HEK293T (cell line): ENCODE measurements at regions not wholly inside any gene's neighbourhood (a gene's known extent, or its start where the extent isn't known, plus 50 kb on each side); places are given as distances from the start of the nearest gene placed in this dataset.

ENCODE experiments used
- CTCF ChIA-PET: fragments of 350-600 bp; formaldehyde crosslinking; extraction: SDS; loops from one replicate; lab custom pipeline; 2021; ENCODE audit warnings: antibody characterized with exemption, inconsistent platforms; lab: Yijun Ruan, JAX
- POLR2A ChIA-PET: fragments of 350-600 bp; formaldehyde crosslinking; extraction: SDS; loops from one replicate; lab custom pipeline; 2020; ENCODE audit warnings: antibody characterized with exemption, inconsistent platforms; lab: Yijun Ruan, JAX
- DNase-seq: peaks from one replicate; pipeline ENCODE4 v3.0.0; 2012; ENCODE audit warnings: mixed read lengths; ENCODE audit errors: extremely low spot score
- ARNT ChIP-seq: fragments of 450-650 bp; IDR thresholded peaks from 2 replicates; pipeline ENCODE4 v1.6.1; 2017; ENCODE audit warnings: mild to moderate bottlenecking
- BHLHE40 ChIP-seq: fragments of 450-650 bp; IDR thresholded peaks from 2 replicates; pipeline ENCODE4 v1.6.1; 2016; ENCODE audit warnings: mild to moderate bottlenecking, moderate library complexity, borderline replicate concordance
- CTBP1 ChIP-seq: fragments of 450-650 bp; IDR thresholded peaks from 2 replicates; pipeline ENCODE4 v1.6.1; 2016; ENCODE audit warnings: borderline replicate concordance
- ELF4 ChIP-seq: fragments of 450-650 bp; IDR thresholded peaks from 2 replicates; pipeline ENCODE4 v1.6.1; 2017; ENCODE audit warnings: antibody characterized with exemption
- FOXA1 ChIP-seq: fragments of 450-650 bp; IDR thresholded peaks from 2 replicates; pipeline ENCODE4 v1.6.1; 2016; ENCODE audit warnings: mild to moderate bottlenecking
- FOXK2 ChIP-seq: fragments of 450-650 bp; IDR thresholded peaks from 2 replicates; pipeline ENCODE4 v1.6.1; 2016; ENCODE audit warnings: mild to moderate bottlenecking
- FOXM1 ChIP-seq: fragments of 450-650 bp; IDR thresholded peaks from 2 replicates; pipeline ENCODE4 v1.6.1; 2017; ENCODE audit warnings: mild to moderate bottlenecking, borderline replicate concordance
- HDGF ChIP-seq: fragments of 450-650 bp; IDR thresholded peaks from 2 replicates; pipeline ENCODE4 v1.6.1; 2017; ENCODE audit warnings: antibody characterized with exemption, borderline replicate concordance
- L3MBTL2 ChIP-seq: fragments of 450-650 bp; conservative IDR thresholded peaks from 2 replicates; pipeline ENCODE4 v1.6.1; 2016; ENCODE audit warnings: mild to moderate bottlenecking
- LEF1 ChIP-seq: fragments of 450-650 bp; IDR thresholded peaks from 2 replicates; pipeline ENCODE4 v1.6.1; 2017; ENCODE audit warnings: mild to moderate bottlenecking, borderline replicate concordance
- NFRKB ChIP-seq: fragments of 450-650 bp; IDR thresholded peaks from 2 replicates; pipeline ENCODE4 v1.6.1; 2016; ENCODE audit warnings: mild to moderate bottlenecking, moderate library complexity
- SP1 ChIP-seq: fragments of 450-650 bp; IDR thresholded peaks from 2 replicates; pipeline ENCODE4 v1.6.1; 2017
- SUZ12 ChIP-seq: fragments of 450-650 bp; IDR thresholded peaks from 2 replicates; pipeline ENCODE4 v1.6.1; 2016; ENCODE audit warnings: mild to moderate bottlenecking
- TARDBP ChIP-seq: fragments of 450-650 bp; IDR thresholded peaks from 2 replicates; pipeline ENCODE4 v1.6.1; 2016
- ZNF384 ChIP-seq: fragments of 450-650 bp; IDR thresholded peaks from 2 replicates; pipeline ENCODE4 v1.6.1; 2016
- TF ChIP-seq, protein P1 (sequence below): fragments of 450-650 bp; IDR thresholded peaks from 2 replicates; pipeline ENCODE4 v1.6.1; 2016

DNA sequence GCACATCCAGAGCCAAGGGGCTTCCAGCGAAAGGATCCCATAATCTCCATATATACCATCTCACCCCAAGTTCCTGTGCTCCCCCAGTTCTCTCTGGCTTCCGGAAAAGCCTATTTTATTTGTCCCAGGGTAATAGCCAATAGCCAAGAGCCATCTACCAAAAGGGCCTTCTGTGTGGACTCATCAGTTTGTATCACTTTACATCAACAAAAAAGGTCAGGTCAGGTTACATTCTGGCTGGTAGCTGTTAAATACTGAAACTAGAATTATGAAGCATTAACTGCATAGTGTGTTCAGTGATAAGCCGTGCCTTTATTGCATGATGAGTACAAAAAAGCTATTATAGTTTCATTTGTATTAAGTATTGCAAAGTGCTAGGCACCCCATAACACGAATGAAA, 223.7 kb downstream of the IRS1 start:
- DNase-seq: no peak
- CTCF ChIA-PET: no interaction called here
- POLR2A ChIA-PET: no interaction called here
- no peak for TF ChIP-seq TARDBP
- TF ChIP-seq HDGF: no peak
- no peak for TF ChIP-seq FOXM1
- no peak for TF ChIP-seq BHLHE40
- no peak for TF ChIP-seq FOXA1
- no peak for TF ChIP-seq SUZ12
- no peak for TF ChIP-seq LEF1
- TF ChIP-seq SP1: no peak
- no peak for TF ChIP-seq ELF4
- TF ChIP-seq FOXK2: no peak

DNA sequence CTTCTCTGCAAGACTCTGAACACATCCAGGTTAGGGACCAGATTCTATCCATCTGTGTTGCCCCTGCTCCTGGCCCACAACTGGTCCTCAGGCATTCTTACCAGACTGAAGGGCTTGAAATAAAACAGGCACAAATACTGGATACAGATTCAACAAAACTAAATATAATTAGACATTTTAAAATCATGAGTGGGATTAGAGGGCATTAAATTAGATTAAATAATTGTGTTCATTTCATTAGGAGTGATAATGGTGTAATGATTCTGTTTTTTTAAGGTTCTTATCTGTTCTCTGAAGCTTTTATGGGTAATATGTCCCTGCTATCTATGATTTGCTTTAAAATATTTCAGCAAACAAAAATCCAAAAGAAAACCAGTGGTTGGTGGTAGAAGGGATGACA, 226.5 kb downstream of the IRS1 start:
- POLR2A ChIA-PET: no interaction called here
- no peak for DNase-seq
- no peak for TF ChIP-seq HDGF
- no peak for TF ChIP-seq CTBP1
- no peak for TF ChIP-seq SP1
- no peak for TF ChIP-seq L3MBTL2
- TF ChIP-seq FOXK2: no peak
- TF ChIP-seq NFRKB: no peak
- TF ChIP-seq FOXA1: no peak
- no peak for TF ChIP-seq ARNT
- no peak for TF ChIP-seq TARDBP
- CTCF ChIA-PET: no interaction called here

DNA sequence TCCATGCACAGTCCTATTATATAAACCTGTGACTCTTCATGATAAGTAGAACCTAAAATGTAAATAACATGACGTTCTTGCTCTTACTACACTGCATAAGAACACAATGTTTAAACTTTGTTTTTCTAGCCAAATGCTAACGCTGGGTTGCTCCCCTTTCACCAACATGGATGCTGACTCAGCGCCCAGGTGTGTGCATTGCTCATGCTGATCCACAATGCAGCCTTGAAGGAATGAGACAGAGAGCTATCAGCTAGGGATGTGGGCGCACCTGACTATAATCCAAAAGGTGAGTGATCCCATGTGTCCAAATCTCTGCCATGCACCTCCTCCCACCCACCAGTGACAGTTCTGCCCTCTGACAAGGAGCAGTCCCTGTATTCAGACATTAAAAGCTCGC, 235.0 kb downstream of the IRS1 start:
- TF ChIP-seq HDGF (no peak), FOXK2 (no peak), ARNT (no peak), FOXM1 (no peak), TARDBP (no peak), FOXA1 (no peak)
- no peak for DNase-seq
- ChIA-PET CTCF (no interaction called here), POLR2A (no interaction called here)

DNA sequence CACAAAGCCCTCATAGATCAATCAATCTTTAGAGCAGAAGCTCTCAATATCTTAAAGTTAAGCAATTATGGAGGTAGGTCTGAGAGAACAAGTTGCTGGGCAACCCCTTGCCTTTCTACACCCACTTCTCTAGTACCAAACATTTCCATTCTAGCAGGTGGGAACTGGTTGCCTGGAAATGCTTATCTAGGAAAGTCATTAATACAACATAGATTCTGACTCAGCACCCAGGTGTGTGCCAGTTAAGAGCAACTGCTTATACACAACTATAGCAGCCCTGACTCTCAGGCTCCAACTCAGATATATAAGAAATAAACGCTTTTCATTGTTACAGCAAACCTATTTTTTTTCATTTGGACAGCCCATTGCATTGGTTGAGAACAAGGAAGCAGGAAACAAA, 237.7 kb downstream of the IRS1 start:
- TF ChIP-seq BHLHE40 (no peak), SP1 (no peak), ZNF384 (no peak), ARNT (no peak), L3MBTL2 (no peak), TARDBP (no peak), FOXM1 (no peak), NFRKB (no peak), SUZ12 (no peak), LEF1 (no peak), HDGF (no peak), FOXK2 (no peak), ELF4 (no peak), FOXA1 (no peak)
- TF ChIP-seq, protein P1, sequence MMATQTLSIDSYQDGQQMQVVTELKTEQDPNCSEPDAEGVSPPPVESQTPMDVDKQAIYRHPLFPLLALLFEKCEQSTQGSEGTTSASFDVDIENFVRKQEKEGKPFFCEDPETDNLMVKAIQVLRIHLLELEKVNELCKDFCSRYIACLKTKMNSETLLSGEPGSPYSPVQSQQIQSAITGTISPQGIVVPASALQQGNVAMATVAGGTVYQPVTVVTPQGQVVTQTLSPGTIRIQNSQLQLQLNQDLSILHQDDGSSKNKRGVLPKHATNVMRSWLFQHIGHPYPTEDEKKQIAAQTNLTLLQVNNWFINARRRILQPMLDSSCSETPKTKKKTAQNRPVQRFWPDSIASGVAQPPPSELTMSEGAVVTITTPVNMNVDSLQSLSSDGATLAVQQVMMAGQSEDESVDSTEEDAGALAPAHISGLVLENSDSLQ: no peak
- ChIA-PET POLR2A (no interaction called here), CTCF (no interaction called here)
- no peak for DNase-seq

DNA sequence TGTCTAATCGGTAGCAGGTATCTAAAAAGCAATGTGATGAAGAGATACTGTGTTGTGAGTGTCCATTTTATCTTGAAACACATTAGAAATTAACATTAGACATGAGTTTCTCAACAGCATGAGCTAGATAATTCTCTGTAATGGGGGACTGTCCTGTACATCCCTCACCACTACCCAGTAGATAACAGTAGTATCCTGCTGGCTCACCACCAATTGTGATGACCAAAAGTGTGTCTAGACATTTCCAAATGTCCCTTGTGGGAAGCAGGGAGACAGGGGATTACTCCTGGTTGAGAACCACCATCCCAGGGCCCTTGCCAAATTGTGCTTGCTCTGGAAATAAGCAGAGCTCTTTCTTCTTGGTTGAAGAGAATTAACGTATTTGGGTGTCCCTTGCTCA, 239.3 kb downstream of the IRS1 start:
- no peak for DNase-seq
- POLR2A ChIA-PET: no interaction called here
- CTCF ChIA-PET: no interaction called here
- no peak for TF ChIP-seq FOXK2
- TF ChIP-seq SUZ12: no peak
- TF ChIP-seq BHLHE40: no peak
- TF ChIP-seq, protein P1: no peak
- TF ChIP-seq ZNF384: no peak
- no peak for TF ChIP-seq HDGF
- TF ChIP-seq NFRKB: no peak
- TF ChIP-seq FOXM1: no peak
- TF ChIP-seq LEF1: no peak
- TF ChIP-seq SP1: no peak
- no peak for TF ChIP-seq ARNT
- TF ChIP-seq ELF4: no peak
- no peak for TF ChIP-seq FOXA1
- no peak for TF ChIP-seq L3MBTL2
- TF ChIP-seq TARDBP: no peak

DNA sequence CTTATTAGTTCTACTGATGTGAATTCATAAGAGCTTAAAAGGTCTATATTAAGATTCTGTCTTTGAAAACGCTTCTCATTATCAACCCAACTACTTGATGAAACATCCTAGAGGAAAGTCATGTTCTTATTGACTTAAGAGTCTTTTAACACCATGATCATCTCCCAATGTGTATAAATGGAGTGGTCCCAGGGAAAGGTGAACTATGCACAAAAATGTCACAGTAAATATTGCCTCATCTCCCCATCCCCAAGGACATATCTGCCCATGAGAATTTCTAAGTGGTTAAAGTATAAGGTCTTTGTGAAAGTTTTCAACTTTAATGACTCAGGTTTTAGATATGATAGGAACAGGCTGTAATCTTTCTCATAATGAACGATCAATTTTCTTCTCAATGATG, 240.1 kb downstream of the IRS1 start:
- TF ChIP-seq, protein P1: no peak
- TF ChIP-seq LEF1 (no peak), TARDBP (no peak), FOXM1 (no peak), ARNT (no peak), ZNF384 (no peak), FOXK2 (no peak), FOXA1 (no peak), NFRKB (no peak), ELF4 (no peak), SP1 (no peak)
- CTCF ChIA-PET: no interaction called here
- POLR2A ChIA-PET: no interaction called here
- no peak for DNase-seq

DNA sequence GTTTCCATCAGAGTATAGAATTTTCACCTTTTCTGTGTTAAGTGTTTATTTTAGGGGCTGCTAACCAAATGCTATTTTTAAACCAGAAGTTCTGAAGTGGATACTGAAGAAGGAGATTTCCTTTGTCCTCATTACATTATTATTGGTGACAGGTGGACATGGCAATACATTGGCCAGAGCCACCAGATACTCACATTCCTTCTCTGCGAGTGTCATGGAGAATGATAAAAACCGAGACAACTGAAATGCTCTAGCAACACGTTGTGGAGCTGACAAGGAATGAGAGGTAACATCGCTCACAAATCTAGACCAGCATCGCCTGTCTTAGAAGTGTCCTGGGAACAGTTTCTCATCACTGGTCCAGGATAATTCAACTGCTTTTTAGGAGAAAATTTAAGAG, 241.2 kb downstream of the IRS1 start:
- DNase-seq: no peak
- TF ChIP-seq ELF4 (no peak), HDGF (no peak), NFRKB (no peak), L3MBTL2 (no peak)
- POLR2A ChIA-PET: no interaction called here
- CTCF ChIA-PET: no interaction called here
